GM23248 (cell line): ENCODE measurements at regions not wholly inside any gene's neighbourhood (a gene's known extent, or its start where the extent isn't known, plus 50 kb on each side); places are given as distances from the start of the nearest gene placed in this dataset.

Experiments used
- EZH2 ChIP-seq: fragments of 200-600 bp; sonication (generic); IDR thresholded peaks from 2 replicates; pipeline ENCODE4 v1.6.1; 2018; ENCODE audit warnings: antibody characterized with exemption, mild to moderate bottlenecking; ENCODE audit not compliant: insufficient read depth, poor library complexity, severe bottlenecking
- EZH2phosphoT487 ChIP-seq: fragments of 200-600 bp; sonication (generic); IDR thresholded peaks from 2 replicates; pipeline ENCODE4 v1.6.1; 2018; ENCODE audit warnings: antibody characterized with exemption, moderate library complexity, mild to moderate bottlenecking, low read depth; ENCODE audit not compliant: insufficient read depth

GRCh38 chr6:51533962-51534361, 553.5 kb downstream of the PKHD1 start:
- TF ChIP-seq EZH2 (no peak), EZH2phosphoT487 (no peak)
